SK-N-SH (cell line): ENCODE measurements at regions not wholly inside any gene's neighbourhood (a gene's known extent, or its start where the extent isn't known, plus 50 kb on each side); places are given as distances from the start of the nearest gene placed in this dataset.

Experiments
- CTCF ChIA-PET: fragments of 300-600, 350-600 bp; formaldehyde crosslinking; extraction: SDS; loops from one replicate; lab custom pipeline; 2021; lab: Yijun Ruan, JAX
- POLR2A ChIA-PET: fragments of 350-600 bp; sonication (Branson Sonifier 250); formaldehyde crosslinking; extraction: SDS; loops from one replicate; lab custom pipeline; 2020; ENCODE audit warnings: antibody characterized with exemption, inconsistent platforms; lab: Yijun Ruan, JAX
- DNase-seq: peaks from one replicate; pipeline ENCODE4 v3.0.0; 2012
- H2AFZ ChIP-seq: fragments of 200-600 bp; sonication (generic); 2 replicates; pipeline ENCODE4 v1.8.1; 2016; ENCODE audit warnings: antibody characterized with exemption, mild to moderate bottlenecking, low read depth
- H3F3A ChIP-seq: fragments of 200-600 bp; sonication (generic); replicated peaks from 2 replicates; pipeline ENCODE3; 2016; ENCODE audit warnings: antibody characterized with exemption, mild to moderate bottlenecking; ENCODE audit not compliant: insufficient read depth
- H3K27ac ChIP-seq, 2 experiments: fragments of 200-500 bp in 1 of 2; fragments of 200-600 bp in 1 of 2; sonication (Bioruptor generic) in 1 of 2; sonication (generic), shearing (Covaris generic) in 1 of 2; 2 replicates each; pipeline versions ENCODE4 v1.5.1 to v1.6.1; 2014 to 2016; ENCODE audit warnings: low read depth in 2 of 2, inconsistent platforms in 1 of 2, low read length in 1 of 2, mild to moderate bottlenecking in 1 of 2, mixed read lengths in 1 of 2
- H3K27me3 ChIP-seq: fragments of 200-600 bp; sonication (generic), shearing (Covaris generic); 2 replicates; pipeline ENCODE4 v1.6.1; 2016; ENCODE audit warnings: mixed run types; ENCODE audit not compliant: insufficient read depth
- H3K36me3 ChIP-seq, 2 experiments: fragments of 200-500 bp in 1 of 2; fragments of 200-600 bp in 1 of 2; sonication (Bioruptor generic) in 1 of 2; sonication (generic) in 1 of 2; replicated peaks in 1 of 2; 2 replicates each; pipeline versions ENCODE3 to v1.5.1; 2014 to 2016; ENCODE audit warnings: low read length in 1 of 2, mild to moderate bottlenecking in 1 of 2; ENCODE audit not compliant: insufficient read depth in 2 of 2, control insufficient read depth in 1 of 2
- H3K4me1 ChIP-seq, 2 experiments: fragments of 200-500 bp in 1 of 2; fragments of 200-600 bp in 1 of 2; sonication (Bioruptor generic) in 1 of 2; sonication (generic), shearing (Covaris generic) in 1 of 2; 2 replicates each; pipeline versions ENCODE4 v1.5.1 to v1.6.1; 2014 to 2016; ENCODE audit warnings: low read depth in 1 of 2, low read length in 1 of 2, mixed run types in 1 of 2; ENCODE audit not compliant: insufficient read depth in 2 of 2, control insufficient read depth in 1 of 2
- H3K4me2 ChIP-seq: fragments of 200-600 bp; sonication (generic), shearing (Covaris generic); 2 replicates; pipeline ENCODE4 v1.6.1; 2017; ENCODE audit warnings: mixed run types
- H3K4me3 ChIP-seq, 2 experiments: fragments of 200-500 bp in 1 of 2; fragments of 200-600 bp in 1 of 2; sonication (Bioruptor generic) in 1 of 2; sonication (generic), shearing (Covaris generic) in 1 of 2; 2 replicates each; pipeline versions ENCODE4 v1.5.1 to v1.8.1; 2014 to 2016; ENCODE audit warnings: low read depth in 2 of 2, inconsistent platforms in 1 of 2, low read length in 1 of 2, mild to moderate bottlenecking in 1 of 2, mixed read lengths in 1 of 2, moderate library complexity in 1 of 2
- H3K79me2 ChIP-seq: fragments of 200-600 bp; sonication (generic); 2 replicates; pipeline ENCODE4 v1.8.1; 2017; ENCODE audit warnings: mild to moderate bottlenecking; ENCODE audit not compliant: insufficient read depth
- H3K9ac ChIP-seq: fragments of 200-600 bp; sonication (generic); 2 replicates; pipeline ENCODE4 v1.6.1; 2017; ENCODE audit warnings: mixed run types
- H3K9me2 ChIP-seq: fragments of 200-600 bp; sonication (generic); 2 replicates; pipeline ENCODE4 v1.6.1; 2017; ENCODE audit warnings: mixed run types
- H3K9me3 ChIP-seq: fragments of 200-600 bp; sonication (generic); 2 replicates; pipeline ENCODE4 v1.6.1; 2017; ENCODE audit warnings: mixed run types, mild to moderate bottlenecking, moderate library complexity
- H4K20me1 ChIP-seq: fragments of 200-600 bp; sonication (generic); 2 replicates; pipeline ENCODE4 v1.6.1; 2017; ENCODE audit warnings: mild to moderate bottlenecking, mixed run types; ENCODE audit not compliant: insufficient read depth
- ELF1 ChIP-seq: IDR thresholded peaks from 2 replicates; pipeline ENCODE4 v1.4.0; 2012
- EZH2phosphoT487 ChIP-seq: fragments of 200-600 bp; sonication (generic); IDR thresholded peaks from 2 replicates; pipeline ENCODE4 v1.6.1; 2017; ENCODE audit warnings: low read depth, mixed run types, mild to moderate bottlenecking, antibody characterized with exemption, moderate library complexity, borderline replicate concordance
- FOSL2 ChIP-seq: IDR thresholded peaks from 2 replicates; pipeline ENCODE4 v1.4.0; 2012; ENCODE audit warnings: low read depth, mild to moderate bottlenecking, moderate library complexity, borderline replicate concordance
- FOXJ3 ChIP-seq: sonication (generic); formaldehyde crosslinking; IDR thresholded peaks from 2 replicates; pipeline ENCODE4 v1.5.1; 2020; ENCODE audit warnings: mild to moderate bottlenecking, missing genetic modification reagents
- FOXM1 ChIP-seq: IDR thresholded peaks from 2 replicates; pipeline ENCODE4 v1.4.0; 2012; ENCODE audit warnings: low read depth, mild to moderate bottlenecking
- GATA2 ChIP-seq: sonication (generic); formaldehyde crosslinking; IDR thresholded peaks from 2 replicates; pipeline ENCODE4 v1.5.0; 2020; ENCODE audit warnings: mild to moderate bottlenecking, missing genetic modification reagents
- JUND ChIP-seq: IDR thresholded peaks from 2 replicates; pipeline ENCODE4 v1.4.0; 2012
- MEF2A ChIP-seq: IDR thresholded peaks from 2 replicates; pipeline ENCODE4 v1.4.0; 2012; ENCODE audit warnings: low read depth, borderline replicate concordance
- NFIC ChIP-seq: IDR thresholded peaks from 2 replicates; pipeline ENCODE4 v1.4.0; 2012; ENCODE audit warnings: borderline replicate concordance
- POLR2AphosphoS5 ChIP-seq: IDR thresholded peaks from 2 replicates; pipeline ENCODE4 v1.6.1; 2012; ENCODE audit warnings: low read depth, low read length
- RCOR1 ChIP-seq: fragments of 150-350 bp; IDR thresholded peaks from 2 replicates; pipeline ENCODE4 v1.6.1; 2017; ENCODE audit warnings: antibody characterized with exemption, low read length
- TCF12 ChIP-seq: IDR thresholded peaks from 2 replicates; pipeline ENCODE4 v1.4.0; 2012
- TEAD4 ChIP-seq: IDR thresholded peaks from 2 replicates; pipeline ENCODE4 v1.4.0; 2012; ENCODE audit warnings: mild to moderate bottlenecking, borderline replicate concordance; ENCODE audit not compliant: insufficient read depth
- WGBS: methylation state at CpG from one replicate; pipeline ENCODE4 v1.1.6; 2017; ENCODE audit warnings: low lambda C conversion rate; 5-methylcytosine and 5-hydroxymethylcytosine counted together
- TF ChIP-seq, protein P1 (sequence below): fragments of 150-350 bp; IDR thresholded peaks from 2 replicates; pipeline ENCODE4 v1.6.1; 2017; ENCODE audit warnings: antibody characterized with exemption, low read length, low read depth, borderline replicate concordance
- TF ChIP-seq, protein P2 (sequence below): IDR thresholded peaks from 2 replicates; pipeline ENCODE4 v1.4.0; 2012; ENCODE audit warnings: low read depth, borderline replicate concordance
- TF ChIP-seq, protein P3 (sequence below): IDR thresholded peaks from 2 replicates; pipeline ENCODE4; 2012
- TF ChIP-seq, protein P4 (sequence below): IDR thresholded peaks from 2 replicates; pipeline ENCODE4 v1.4.0; 2012; ENCODE audit warnings: low read depth, borderline replicate concordance

DNA sequence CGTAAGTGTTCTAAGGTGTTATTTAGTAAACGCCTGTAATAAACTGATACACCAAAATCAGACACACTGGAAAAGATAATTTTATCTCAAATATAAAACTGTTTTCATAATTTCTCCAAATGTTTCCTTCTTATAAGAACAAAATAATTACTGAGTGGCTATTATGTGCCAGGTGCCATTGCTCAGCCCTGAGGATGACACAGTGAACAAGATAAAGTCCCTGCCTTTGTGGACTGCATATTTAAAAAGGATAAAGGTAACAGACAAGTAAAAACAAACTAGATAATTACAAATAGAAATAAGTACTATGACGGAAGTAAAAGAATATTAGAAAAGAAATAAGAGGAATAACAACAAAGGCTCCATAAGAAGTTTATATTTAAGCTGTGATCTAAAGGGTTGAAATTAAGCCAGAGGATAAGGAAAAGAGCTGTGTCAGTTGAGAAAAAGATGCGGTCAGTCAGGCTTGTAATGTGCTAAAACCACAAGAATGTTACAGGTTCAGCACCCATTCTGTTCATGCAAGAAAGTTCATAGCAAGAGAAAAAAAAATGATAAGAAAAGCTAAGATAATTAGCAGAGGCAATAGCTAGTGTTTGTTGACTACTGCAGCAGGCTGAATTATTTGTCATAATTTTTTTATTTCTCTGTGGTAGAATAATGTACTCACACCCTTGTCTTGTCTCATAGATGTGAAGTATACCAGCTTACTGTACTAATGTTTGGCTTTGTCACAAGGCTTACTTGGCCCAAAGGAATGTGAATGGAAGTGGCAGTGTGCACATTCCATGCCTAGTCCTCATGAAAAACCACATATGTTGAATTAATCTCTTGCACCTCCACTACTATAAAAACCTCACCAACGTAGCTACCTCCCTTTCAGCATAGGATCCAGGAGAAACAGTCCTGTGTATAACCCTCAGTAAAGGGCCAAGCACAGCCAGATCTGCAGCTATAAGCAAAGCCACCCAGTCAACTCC lies 75.1 kb downstream of the CRPPA start:
- TF ChIP-seq FOXJ3 (no peak), NFIC (peak; percentile 30), TEAD4 (0 out of 2 replicates have a peak, but pooled peaks have one; percentile 38), JUND (0 out of 2 replicates have a peak, but pooled peaks have one; percentile 21), FOXM1 (no peak), POLR2AphosphoS5 (no peak), FOSL2 (peak; percentile 11; the same call in 1 of the 2 replicates), ELF1 (no peak), GATA2 (CRISPR knock-in tag) (no peak), RCOR1 (no peak), EZH2phosphoT487 (no peak), MEF2A (no peak), TCF12 (peak; percentile 86)
- TF ChIP-seq, protein P1, sequence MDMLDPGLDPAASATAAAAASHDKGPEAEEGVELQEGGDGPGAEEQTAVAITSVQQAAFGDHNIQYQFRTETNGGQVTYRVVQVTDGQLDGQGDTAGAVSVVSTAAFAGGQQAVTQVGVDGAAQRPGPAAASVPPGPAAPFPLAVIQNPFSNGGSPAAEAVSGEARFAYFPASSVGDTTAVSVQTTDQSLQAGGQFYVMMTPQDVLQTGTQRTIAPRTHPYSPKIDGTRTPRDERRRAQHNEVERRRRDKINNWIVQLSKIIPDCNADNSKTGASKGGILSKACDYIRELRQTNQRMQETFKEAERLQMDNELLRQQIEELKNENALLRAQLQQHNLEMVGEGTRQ = no peak
- TF ChIP-seq, protein P2, sequence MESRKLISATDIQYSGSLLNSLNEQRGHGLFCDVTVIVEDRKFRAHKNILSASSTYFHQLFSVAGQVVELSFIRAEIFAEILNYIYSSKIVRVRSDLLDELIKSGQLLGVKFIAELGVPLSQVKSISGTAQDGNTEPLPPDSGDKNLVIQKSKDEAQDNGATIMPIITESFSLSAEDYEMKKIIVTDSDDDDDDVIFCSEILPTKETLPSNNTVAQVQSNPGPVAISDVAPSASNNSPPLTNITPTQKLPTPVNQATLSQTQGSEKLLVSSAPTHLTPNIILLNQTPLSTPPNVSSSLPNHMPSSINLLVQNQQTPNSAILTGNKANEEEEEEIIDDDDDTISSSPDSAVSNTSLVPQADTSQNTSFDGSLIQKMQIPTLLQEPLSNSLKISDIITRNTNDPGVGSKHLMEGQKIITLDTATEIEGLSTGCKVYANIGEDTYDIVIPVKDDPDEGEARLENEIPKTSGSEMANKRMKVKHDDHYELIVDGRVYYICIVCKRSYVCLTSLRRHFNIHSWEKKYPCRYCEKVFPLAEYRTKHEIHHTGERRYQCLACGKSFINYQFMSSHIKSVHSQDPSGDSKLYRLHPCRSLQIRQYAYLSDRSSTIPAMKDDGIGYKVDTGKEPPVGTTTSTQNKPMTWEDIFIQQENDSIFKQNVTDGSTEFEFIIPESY = no peak
- TF ChIP-seq, protein P3, sequence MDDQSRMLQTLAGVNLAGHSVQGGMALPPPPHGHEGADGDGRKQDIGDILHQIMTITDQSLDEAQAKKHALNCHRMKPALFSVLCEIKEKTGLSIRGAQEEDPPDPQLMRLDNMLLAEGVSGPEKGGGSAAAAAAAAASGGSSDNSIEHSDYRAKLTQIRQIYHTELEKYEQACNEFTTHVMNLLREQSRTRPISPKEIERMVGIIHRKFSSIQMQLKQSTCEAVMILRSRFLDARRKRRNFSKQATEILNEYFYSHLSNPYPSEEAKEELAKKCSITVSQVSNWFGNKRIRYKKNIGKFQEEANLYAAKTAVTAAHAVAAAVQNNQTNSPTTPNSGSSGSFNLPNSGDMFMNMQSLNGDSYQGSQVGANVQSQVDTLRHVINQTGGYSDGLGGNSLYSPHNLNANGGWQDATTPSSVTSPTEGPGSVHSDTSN = peak; percentile 68
- TF ChIP-seq, protein P4, sequence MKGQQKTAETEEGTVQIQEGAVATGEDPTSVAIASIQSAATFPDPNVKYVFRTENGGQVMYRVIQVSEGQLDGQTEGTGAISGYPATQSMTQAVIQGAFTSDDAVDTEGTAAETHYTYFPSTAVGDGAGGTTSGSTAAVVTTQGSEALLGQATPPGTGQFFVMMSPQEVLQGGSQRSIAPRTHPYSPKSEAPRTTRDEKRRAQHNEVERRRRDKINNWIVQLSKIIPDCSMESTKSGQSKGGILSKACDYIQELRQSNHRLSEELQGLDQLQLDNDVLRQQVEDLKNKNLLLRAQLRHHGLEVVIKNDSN = no peak
- ChIA-PET CTCF (no interaction called here), POLR2A (interaction anchor here (0.5 kb wide), 1 partner anchor 17 kb away, joined by 3 read pairs; no protein-coding TSS in a partner anchor)
- no peaks in the 10 kb centered on the region for H3F3A ChIP-seq
- WGBS = 30% methylated on average over 5 of the region's 5 CpGs
- no peaks in the 10 kb centered on the region for H3K36me3 ChIP-seq
- H2AFZ ChIP-seq = no peak overlapping the region
- H3K9me3 ChIP-seq = no peaks in the 10 kb centered on the region
- no peaks in the 10 kb centered on the region for H3K27me3 ChIP-seq
- no peaks in the 10 kb centered on the region for H3K79me2 ChIP-seq
- no peak for DNase-seq
- H3K27ac ChIP-seq = peak overlapping the region in 1 of 2 experiments; percentile 58; a peak in 2 of 4 replicates
- H3K9ac ChIP-seq = no peak overlapping the region
- H3K4me1 ChIP-seq = peaks cover 0 to 7% of the 10 kb centered on the region in 2 experiments; a peak in 2 of 4 replicates
- no peak overlapping the region for H3K4me3 ChIP-seq
- no peaks in the 10 kb centered on the region for H4K20me1 ChIP-seq
- no peak overlapping the region for H3K4me2 ChIP-seq
- no peaks in the 10 kb centered on the region for H3K9me2 ChIP-seq
